ENCODE measurements at regions not wholly inside any gene's neighbourhood (a gene's known extent, or its start where the extent isn't known, plus 50 kb on each side); places are given as distances from the start of the nearest gene placed in this dataset.

DNA sequence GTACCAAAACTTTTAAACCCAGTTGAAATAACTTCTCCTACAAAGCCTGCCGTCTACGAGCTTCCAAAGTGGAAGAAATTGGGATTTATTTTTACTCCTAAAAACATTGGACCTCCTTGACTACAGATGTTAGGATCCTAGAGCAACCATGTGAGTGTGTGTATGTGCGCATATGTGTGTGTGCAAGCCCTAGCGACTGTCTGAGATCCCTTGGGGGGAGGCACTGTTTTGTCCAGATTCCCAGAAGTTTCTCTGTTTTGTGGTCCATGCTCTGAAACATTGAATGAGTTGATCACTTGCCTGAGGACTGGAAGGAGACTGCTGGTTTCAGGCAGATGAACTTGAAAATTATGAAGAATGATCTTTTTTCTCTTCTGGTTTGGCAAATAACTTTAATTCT is 312.3 kb upstream of the ZNF32 start:
- Histone ChIP-seq H3K36me3 (ENCODE audit: low read depth) (no peaks in the 10 kb centered on the region), H3F3A (ENCODE audit: insufficient read depth, low read depth) (no peaks in the 10 kb centered on the region), H3K4me3 (no peak overlapping the region), H3K4me1 (replicated peaks; ENCODE audit: insufficient read depth) (no peaks in the 10 kb centered on the region), H3K27me3 (ENCODE audit: insufficient read depth, low read depth) (peaks cover 75% of the 10 kb centered on the region), H3K4me2 (no peak overlapping the region), H3K79me2 (ENCODE audit: low read depth) (no peaks in the 10 kb centered on the region), H3K9me3 (ENCODE audit: insufficient read depth, low read depth) (no peaks in the 10 kb centered on the region), H3K27ac (no peak overlapping the region), H2AFZ (no peak overlapping the region), H4K20me1 (ENCODE audit: insufficient read depth) (no peaks in the 10 kb centered on the region), H3K9me2 (ENCODE audit: insufficient read depth) (no peaks in the 10 kb centered on the region)
- CTCF ChIA-PET = no interaction called here
- POLR2A ChIA-PET (ENCODE audit: unreplicated experiment) = no interaction called here
- BruUV-seq (replicated peaks) = no TSS peak
- intact Hi-C loops (cut with micrococcal nuclease; ENCODE audit: unreplicated experiment) = no loop called here
- no peak for DNase-seq
- TF ChIP-seq EZH2 (IDR thresholded peaks at IDR 0.05; ENCODE audit: low read depth) = no peak

DNA sequence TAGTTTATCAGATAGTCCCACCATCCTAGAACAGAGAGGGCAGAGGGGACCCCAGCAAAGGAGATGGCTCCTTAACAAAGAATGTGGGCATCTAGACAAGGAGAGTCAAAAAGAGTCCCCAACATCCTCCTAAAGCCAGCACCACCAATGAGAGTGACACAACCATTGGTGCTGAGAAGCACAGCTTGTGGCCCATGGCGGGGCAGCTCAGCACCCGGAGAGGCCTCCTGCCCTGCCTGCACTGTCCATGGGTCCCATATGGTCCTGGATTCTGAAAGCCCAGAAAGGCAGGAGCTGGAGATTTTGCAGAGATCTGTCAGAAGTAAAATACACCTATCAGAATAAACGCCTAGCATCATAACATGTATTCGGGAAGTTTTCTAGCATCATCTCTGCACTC is 311.8 kb upstream of the ZNF32 start:
- BruUV-seq (replicated peaks) = no TSS peak
- Histone ChIP-seq H4K20me1 (ENCODE audit: insufficient read depth) (no peaks in the 10 kb centered on the region), H2AFZ (no peak overlapping the region), H3K9me3 (ENCODE audit: insufficient read depth, low read depth) (no peaks in the 10 kb centered on the region), H3K36me3 (ENCODE audit: low read depth) (no peaks in the 10 kb centered on the region), H3K9me2 (ENCODE audit: insufficient read depth) (no peaks in the 10 kb centered on the region), H3F3A (ENCODE audit: insufficient read depth, low read depth) (no peaks in the 10 kb centered on the region), H3K79me2 (ENCODE audit: low read depth) (no peaks in the 10 kb centered on the region), H3K4me2 (no peak overlapping the region), H3K4me1 (replicated peaks; ENCODE audit: insufficient read depth) (no peaks in the 10 kb centered on the region), H3K4me3 (no peak overlapping the region), H3K27ac (no peak overlapping the region), H3K27me3 (ENCODE audit: insufficient read depth, low read depth) (peaks cover 70% of the 10 kb centered on the region)
- CTCF ChIA-PET = no interaction called here
- intact Hi-C loops (cut with micrococcal nuclease; ENCODE audit: unreplicated experiment) = no loop called here
- TF ChIP-seq, protein P1, sequence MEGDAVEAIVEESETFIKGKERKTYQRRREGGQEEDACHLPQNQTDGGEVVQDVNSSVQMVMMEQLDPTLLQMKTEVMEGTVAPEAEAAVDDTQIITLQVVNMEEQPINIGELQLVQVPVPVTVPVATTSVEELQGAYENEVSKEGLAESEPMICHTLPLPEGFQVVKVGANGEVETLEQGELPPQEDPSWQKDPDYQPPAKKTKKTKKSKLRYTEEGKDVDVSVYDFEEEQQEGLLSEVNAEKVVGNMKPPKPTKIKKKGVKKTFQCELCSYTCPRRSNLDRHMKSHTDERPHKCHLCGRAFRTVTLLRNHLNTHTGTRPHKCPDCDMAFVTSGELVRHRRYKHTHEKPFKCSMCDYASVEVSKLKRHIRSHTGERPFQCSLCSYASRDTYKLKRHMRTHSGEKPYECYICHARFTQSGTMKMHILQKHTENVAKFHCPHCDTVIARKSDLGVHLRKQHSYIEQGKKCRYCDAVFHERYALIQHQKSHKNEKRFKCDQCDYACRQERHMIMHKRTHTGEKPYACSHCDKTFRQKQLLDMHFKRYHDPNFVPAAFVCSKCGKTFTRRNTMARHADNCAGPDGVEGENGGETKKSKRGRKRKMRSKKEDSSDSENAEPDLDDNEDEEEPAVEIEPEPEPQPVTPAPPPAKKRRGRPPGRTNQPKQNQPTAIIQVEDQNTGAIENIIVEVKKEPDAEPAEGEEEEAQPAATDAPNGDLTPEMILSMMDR (conservative IDR thresholded peaks at IDR 0.05) = no peak
- no peak for TF ChIP-seq EZH2 (IDR thresholded peaks at IDR 0.05; ENCODE audit: low read depth)
- POLR2A ChIA-PET (ENCODE audit: unreplicated experiment) = no interaction called here
- DNase-seq = no peak

- peaks cover 66% of the 10 kb centered on the region for H3K27me3 ChIP-seq (ENCODE audit: insufficient read depth, low read depth)
- POLR2A ChIA-PET (ENCODE audit: unreplicated experiment) = no interaction called here
- no peaks in the 10 kb centered on the region for H3K79me2 ChIP-seq (ENCODE audit: low read depth)
- no peaks in the 10 kb centered on the region for H4K20me1 ChIP-seq (ENCODE audit: insufficient read depth)
- H3K4me1 ChIP-seq (replicated peaks; ENCODE audit: insufficient read depth) = no peaks in the 10 kb centered on the region
- no peak for DNase-seq
- H3K4me3 ChIP-seq = no peak overlapping the region
- H3F3A ChIP-seq (ENCODE audit: insufficient read depth, low read depth) = no peaks in the 10 kb centered on the region
- TF ChIP-seq, protein P1 (conservative IDR thresholded peaks at IDR 0.05) = no peak
- TF ChIP-seq EZH2 (IDR thresholded peaks at IDR 0.05; ENCODE audit: low read depth) = no peak
- no TSS peak for BruUV-seq (replicated peaks)
- no peaks in the 10 kb centered on the region for H3K36me3 ChIP-seq (ENCODE audit: low read depth)
- H2AFZ ChIP-seq = no peak overlapping the region
- H3K27ac ChIP-seq = no peak overlapping the region
- no peaks in the 10 kb centered on the region for H3K9me3 ChIP-seq (ENCODE audit: insufficient read depth, low read depth)
- intact Hi-C loops (cut with micrococcal nuclease; ENCODE audit: unreplicated experiment) = no loop called here
- CTCF ChIA-PET = no interaction called here
- H3K9me2 ChIP-seq (ENCODE audit: insufficient read depth) = no peaks in the 10 kb centered on the region
- H3K4me2 ChIP-seq = no peak overlapping the region
Measured at GRCh38 chr10:43960135-43960415, 311.4 kb upstream of the ZNF32 start.

DNA sequence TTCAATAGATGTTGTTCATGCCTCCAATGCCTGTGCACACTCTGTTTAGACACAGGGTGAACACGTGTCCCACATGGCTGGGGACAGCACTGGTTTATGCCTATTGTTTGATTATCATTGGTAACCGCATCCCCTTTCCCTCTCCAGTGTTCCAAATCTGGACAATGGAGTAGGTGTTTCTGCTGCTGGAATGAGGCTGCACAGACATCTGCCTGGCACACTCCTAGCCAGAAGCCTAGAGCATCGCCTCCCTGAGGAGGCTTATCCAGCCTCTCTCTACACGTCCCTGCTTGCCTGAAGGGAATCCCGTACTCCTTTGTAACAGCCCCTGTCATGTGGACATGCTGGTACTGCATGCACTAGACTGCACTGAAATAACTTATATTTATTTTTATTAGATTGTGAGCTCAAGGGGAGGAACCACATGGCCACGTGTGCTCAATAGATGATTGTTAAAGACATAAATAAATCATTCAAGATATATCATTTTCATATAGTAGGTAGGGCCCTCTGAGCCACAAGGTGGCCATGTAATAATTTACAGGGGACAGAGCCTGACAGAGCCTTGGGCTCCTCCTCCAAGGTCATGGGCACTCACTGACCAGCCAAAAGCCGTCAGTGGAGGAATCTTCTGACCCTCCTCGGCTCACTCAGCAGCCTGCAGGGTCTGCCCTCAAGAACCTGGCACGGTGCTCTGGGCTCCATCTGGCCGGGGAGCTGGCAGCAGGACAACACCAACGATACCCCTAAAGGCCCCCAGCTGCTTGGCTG is 310.9 kb upstream of the ZNF32 start:
- H3F3A ChIP-seq (ENCODE audit: insufficient read depth, low read depth) = no peaks in the 10 kb centered on the region
- H3K79me2 ChIP-seq (ENCODE audit: low read depth) = no peaks in the 10 kb centered on the region
- peaks cover 61% of the 10 kb centered on the region for H3K27me3 ChIP-seq (ENCODE audit: insufficient read depth, low read depth)
- intact Hi-C loops (cut with micrococcal nuclease; ENCODE audit: unreplicated experiment) = no loop called here
- no TSS peak for BruUV-seq (replicated peaks)
- no peaks in the 10 kb centered on the region for H3K4me1 ChIP-seq (replicated peaks; ENCODE audit: insufficient read depth)
- POLR2A ChIA-PET (ENCODE audit: unreplicated experiment) = no interaction called here
- no peak overlapping the region for H3K4me2 ChIP-seq
- H3K27ac ChIP-seq = no peak overlapping the region
- no peak for DNase-seq
- CTCF ChIA-PET = no interaction called here
- no peaks in the 10 kb centered on the region for H4K20me1 ChIP-seq (ENCODE audit: insufficient read depth)
- no peak overlapping the region for H2AFZ ChIP-seq
- H3K9me2 ChIP-seq (ENCODE audit: insufficient read depth) = no peaks in the 10 kb centered on the region
- H3K4me3 ChIP-seq = no peak overlapping the region
- no peaks in the 10 kb centered on the region for H3K36me3 ChIP-seq (ENCODE audit: low read depth)
- no peak for TF ChIP-seq EZH2 (IDR thresholded peaks at IDR 0.05; ENCODE audit: low read depth)
- TF ChIP-seq, protein P1 (conservative IDR thresholded peaks at IDR 0.05) = no peak
- no peaks in the 10 kb centered on the region for H3K9me3 ChIP-seq (ENCODE audit: insufficient read depth, low read depth)

Data from PC-9 (cell line).